ENCODE measurements at regions not wholly inside any gene's neighbourhood (a gene's known extent, or its start where the extent isn't known, plus 50 kb on each side); places are given as distances from the start of the nearest gene placed in this dataset.

DNA sequence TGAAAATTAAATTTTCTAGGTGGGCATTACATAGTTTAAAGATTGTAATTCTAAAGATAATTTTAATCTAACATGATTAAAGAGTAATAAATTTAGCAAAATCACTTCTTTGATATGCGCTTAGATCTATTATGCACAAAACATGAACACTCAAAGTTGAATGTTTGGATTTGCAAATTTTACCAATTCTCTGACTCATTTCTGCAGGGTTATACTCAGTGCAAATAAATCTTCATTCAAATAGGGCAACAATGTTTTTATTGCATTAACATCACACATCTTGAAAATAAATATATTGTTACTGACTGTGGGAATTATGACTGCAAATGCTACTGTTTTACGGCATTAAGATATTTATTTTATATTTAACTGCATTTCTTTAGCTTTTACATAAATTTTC lies 110.7 kb downstream of the OGFRL1 start:
- DNase-seq = no peak

DNA sequence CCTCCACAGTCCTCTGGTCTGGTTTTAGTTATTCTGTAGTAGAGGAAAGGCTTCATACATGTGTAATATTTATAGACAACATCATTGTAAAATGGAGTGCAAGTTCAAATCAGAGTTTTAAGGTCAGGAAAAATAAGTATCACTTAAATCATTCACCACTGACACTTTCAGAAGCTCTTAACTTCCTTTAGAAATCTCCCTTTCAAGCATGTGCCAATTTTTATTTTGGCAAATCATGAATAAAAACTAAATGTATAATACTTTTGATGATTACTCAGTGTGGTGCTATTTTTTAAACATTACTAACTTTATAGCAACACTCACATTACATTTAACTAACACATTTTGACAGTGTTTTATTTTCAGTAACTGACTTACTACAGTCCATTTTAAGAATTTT lies 112.2 kb downstream of the OGFRL1 start:
- no peak for DNase-seq

DNA sequence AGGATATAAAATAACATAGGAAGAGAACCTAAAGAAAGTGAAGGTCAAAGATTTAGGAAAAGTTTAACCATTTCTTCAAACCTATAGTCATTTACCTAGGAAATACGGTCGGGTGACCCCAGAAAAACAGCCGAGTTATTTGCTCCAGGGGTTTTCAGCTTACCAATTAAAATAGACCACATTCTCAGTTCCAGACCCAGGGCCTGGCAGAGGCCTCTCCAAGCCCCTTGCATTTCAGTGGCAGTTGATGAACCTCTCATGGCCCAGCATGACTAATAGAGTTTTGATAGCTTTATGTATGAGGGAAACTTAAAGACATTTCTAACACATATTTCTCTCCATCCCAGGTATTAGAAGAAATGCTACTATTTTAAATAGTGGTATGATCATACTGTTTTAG lies 113.5 kb downstream of the OGFRL1 start:
- DNase-seq = no peak

DNA sequence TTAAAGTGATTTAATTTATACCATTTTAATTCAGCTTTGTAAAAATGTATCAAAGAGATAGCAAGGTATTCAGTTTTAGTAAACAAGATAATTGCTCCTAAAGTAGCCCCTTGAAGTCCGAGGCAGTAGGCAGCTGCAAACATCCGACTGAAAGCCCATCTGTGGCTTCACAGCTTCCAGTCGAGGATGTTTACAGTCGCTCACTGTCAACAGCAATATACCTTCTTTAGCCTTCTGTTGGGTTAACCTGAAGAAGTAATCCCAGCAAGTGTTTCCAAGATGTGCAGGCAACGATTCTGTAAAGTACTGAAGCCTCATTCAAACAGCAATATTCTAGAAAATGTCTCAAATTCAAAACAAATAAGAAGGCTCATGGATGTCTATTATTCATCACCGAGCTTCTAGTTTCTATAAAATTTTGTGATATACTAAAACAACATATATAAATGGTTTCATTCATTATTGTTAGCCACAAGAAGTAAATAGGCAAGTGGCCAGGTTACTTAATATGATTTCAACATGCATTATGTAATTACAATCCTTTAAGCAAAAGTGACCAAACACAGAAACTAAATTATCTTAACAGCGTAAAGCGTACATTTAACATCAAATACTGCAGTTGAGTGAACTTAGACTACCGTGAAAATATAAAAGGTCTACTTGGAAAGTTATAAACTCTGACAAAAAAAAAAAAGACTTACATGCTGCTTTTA lies 115.0 kb downstream of the OGFRL1 start:
- DNase-seq = no peak

DNA sequence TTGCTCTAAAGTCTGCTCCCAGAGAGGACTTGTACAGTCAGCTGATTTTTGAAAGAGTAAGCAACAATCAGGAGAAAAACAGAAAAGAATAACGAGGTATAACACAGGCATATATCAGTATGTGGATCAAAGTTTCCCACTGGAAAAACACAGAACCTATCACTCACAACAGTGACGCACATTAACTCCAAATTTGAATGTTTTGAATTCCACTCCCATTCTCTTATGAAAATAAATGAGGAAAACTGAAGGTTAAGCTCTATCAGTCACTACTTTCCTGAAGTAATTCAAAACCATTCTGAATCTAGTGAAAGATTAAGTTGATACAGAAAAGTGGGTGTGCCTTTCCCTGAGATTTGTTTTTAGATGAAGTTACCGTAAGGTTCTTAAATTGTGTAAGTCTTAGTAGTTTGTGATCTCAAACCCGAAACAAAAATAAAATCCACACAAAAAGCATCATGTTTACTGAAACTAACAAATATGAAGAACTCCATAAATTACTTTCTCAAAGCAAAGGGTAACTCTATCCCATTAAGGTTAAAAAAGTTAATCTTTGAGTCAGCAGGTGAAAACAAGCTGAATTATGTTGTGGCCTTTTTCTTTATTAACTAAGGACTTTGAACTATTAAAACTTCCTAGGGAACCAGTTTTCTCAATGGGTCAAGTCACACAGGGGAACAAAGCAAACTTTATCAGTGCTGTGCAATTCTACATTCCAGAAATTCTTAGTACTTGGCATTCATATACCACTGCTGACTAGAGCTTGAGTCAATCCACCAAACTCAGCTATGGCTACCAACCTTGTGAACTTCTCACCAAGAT lies 115.7 kb downstream of the OGFRL1 start:
- no peak for DNase-seq

DNA sequence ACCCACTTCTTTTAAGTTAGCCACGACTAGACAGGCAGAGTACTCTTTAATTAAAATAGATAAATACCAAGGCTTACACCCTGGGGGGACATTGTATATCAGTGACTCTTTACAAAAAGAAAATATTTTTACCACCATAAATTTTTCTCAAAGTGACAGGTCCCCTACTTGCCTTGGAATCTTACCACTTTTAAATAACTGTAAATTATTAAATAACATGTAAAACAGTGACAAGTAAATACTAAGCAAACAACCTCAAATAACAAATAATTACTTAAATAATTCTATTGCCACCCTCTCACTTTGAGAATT lies 116.3 kb downstream of the OGFRL1 start:
- DNase-seq = no peak

DNA sequence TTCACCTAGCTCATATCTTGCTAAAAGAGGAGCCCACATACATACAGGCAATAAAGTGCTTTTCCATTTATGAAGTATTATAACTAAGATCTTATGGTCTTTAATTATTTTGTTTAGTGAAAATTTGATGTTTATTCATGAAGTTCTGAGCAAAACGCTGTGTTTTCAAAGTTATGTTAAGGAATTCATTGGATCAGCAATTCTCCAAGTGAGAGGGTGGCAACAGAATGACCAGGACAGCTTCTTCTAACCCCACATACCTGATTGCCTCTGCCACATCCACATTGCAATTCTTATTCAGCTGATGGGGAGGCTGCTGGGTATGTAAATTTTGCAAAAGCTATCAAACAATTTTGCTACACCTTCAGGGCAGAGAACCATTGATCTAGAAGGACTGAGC lies 116.8 kb downstream of the OGFRL1 start:
- no peak for DNase-seq

DNA sequence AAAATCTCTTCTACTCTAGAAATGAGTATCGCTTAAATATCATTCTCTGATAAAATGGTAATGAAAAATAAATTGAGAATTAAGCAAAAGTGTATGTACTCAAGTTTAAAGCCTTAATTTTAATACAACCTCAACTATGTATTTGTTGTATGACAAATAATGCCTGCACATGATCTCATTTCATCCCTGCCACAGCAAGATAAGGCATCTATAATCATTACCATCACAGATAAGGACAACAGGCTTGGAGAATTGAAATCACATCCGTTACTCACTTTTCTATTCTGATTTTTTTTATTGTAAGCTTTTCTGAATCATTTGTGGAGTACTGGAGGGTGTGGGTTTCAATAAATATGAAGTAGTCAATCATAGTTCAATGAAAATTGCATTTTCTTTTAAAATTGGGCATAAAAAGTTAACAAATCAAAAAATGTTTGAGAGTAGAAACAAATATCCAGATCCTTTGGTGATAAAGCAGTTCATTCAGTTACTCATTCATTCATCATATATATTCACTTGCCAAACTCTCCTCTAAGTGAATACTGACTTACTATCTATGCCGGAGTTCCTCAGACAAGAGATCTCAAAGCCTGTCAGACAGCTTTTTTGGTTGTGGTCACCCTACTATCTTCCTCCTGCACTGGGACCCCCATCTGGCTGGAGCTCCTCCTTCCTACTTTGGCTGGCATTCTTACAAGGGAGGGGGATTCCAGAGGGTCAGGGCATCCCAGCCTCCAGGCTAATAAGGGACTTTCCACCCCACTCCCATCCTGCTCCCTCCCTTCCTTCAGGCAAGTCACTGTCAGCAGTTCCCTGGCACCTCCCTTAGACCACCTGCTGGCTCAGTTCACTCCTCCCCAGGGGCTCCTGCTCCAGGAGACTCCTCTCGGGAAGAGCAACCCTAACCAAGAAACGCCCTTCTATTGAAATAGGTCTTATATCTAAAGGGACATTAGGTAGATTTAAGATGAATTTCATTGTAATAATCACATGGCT lies 118.6 kb downstream of the OGFRL1 start:
- DNase-seq = no peak

DNA sequence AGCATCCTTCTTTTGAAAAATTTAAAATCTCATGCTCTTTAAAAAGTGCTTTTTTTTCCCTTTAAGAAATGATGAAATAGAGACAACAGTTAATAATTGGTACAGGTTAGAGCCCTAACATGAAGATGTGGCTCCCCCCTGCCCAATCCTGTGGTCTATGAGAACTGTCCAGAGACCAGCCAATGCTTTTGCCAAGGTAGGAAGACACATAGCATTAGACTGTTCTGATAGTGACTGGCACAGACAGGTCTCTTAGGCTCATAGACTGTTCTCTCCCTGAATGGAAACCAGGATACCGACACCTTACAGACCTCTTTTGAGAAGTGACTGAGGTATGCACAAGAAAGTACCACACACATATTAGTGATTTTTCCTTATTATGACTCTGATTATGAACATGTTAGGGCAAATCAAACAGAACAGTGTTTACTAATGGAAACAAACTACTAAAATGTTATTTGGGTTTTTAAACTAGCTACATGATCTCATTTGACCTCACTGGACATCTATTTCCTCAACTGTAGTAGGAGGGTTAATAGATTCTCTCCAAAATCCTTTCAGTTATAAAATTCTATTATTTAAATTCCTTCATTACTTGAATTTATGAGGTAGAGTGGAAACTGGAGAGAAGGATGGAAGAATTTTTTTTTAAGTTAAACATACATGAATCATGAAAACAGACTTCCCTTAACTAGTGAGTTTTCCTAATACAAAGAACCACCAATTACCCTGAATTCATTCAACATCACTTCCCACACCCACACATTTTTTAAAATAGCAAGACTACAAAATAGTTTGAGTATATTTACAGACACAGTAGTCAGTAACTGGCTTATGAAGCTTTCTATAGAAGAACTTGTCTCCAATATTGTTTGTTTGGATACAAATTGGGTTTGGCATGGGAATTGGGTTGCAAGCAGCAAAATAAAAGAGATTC lies 120.4 kb downstream of the OGFRL1 start:
- DNase-seq = no peak

DNA sequence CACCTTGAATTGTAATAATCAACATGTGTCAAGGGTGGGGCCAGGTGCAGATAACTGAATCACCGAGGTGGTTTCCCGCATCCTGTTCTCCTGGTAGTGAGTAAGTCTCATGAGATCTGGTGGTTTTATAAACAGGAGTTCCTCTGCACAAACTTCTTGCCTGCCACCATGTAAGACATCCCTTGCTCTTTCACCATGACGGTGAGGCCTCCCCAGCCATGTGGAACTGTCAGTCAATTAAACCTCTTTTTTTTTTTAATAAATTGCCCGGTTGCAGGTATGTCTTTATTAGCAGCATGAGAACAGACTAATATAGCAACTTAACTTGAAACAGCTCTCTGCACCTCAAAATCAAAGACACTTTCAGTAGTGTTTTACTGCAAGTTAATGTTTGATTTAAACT lies 121.6 kb downstream of the OGFRL1 start:
- no peak for DNase-seq

DNA sequence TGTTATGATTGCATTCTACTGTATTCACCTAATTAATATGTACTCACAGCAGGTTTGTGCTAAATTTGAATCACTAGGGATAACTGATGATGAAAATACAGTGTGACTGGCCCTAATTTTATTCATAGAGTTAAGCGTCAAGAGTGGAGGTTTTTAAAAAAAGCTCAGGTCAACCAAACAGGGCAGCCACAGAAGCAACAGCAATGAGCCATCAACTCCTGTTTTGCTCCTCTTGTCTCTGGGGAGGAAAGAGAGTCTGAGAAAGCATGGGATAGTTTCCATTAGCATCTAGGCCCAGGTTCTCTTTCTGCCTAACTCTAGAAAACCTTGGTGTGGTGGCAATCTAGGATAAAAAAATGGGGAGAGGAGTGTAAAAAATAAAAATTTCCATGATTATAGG lies 122.1 kb downstream of the OGFRL1 start:
- no peak for DNase-seq

DNA sequence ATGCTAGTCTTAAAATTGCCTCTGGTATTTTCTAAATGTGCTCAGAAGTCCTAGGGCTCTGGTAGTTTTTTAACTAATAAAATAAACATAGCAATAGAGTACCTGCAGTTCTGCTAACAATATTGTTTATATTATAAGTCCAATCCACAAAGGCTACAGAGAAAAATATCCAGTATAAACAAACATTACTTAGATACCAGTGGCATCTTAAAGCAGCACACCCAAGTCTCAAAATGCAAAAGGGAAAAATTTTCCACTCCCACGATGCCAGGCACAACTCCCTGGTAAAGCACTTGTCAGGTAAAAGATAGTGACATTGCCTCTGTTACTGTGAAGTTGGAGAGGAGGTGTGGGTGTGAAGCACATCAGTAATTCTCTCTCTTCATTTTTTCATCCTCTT lies 123.3 kb downstream of the OGFRL1 start:
- no peak for DNase-seq

DNA sequence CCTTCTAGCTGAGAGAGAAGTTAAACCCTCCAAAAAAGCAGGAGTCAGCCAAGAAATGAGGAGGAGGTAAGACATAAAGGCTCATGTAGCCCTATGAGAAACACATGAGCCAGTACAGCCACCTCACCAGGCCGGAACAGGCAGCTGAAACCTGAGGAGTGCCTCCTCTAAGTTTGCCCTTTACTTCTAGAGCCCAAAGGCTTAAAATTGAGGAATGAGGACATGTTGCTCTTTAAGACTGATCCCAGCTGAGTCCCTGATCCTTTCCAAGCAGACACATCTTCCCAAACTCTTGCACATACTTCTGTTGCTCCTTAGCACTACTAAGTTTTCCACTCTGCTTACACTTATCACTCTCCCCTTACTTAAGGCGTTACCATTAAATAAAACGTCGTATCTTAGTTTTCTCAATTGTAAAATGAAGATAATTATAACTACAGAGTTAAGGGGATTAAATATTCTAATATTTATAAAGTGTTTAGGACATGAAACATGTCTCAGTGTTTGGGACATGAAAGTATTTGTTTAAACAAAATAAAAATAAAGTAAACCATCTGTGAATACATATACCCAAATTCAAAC lies 124.0 kb downstream of the OGFRL1 start:
- DNase-seq = no peak

DNA sequence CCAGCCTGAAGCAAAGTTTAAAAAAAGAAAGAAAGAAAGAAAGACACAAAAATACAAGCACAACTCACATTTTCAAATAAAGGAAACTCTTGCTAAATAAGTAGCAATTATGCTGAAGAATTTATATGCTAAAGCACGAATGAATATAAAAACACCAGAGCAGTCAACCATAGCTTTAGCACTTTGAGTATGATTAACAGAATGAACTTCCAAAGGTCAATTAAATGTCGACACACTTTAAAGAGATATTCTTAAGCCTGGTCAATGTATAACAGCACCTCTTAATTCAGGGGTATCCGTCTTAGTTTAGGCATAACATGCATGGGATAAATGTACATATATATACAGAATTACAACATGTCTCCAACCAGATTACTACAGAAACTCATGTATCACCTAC lies 125.9 kb downstream of the OGFRL1 start:
- no peak for DNase-seq

DNA sequence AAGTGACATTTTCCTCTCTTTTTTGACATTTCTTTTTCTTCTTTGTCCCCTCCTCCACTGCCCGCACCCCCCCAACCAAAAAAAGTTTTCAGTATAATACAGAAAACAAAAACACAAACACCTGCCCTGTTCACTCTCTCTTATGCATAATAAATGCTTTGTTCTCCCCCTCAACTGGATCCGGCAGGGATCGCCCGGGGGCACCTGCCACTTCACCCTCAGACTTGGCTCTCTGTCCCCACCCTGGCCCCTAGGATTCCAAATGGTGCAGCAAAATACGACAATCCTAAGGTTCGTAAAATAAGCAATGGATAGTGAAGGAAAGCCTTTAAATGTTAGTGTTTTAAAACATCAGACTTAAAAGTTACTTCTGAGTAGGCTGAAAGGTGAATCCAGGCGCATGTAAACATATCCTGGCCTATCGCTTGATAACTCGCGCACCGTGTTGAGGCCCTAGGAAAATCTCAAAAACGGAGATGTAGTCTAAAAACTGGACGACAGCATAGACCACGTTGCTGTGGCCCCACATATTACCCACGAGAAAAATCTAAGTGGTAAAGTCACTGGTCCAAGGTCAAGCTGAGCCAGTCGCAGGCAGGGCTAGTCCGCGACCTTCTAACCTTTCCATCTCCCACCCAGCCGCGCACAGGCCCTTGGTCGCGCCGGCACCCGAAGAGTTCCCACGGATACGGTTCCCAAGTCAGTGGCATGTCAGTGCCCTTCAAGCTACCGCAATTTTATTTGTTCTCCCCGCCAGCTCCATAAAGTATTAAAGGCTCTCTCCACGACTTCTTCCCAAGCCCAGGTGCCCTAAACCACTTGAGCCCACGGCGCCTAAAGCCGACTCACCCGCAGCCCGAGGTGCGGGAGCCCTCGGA lies 130.8 kb downstream of the OGFRL1 start:
- DNase-seq = no peak

DNA sequence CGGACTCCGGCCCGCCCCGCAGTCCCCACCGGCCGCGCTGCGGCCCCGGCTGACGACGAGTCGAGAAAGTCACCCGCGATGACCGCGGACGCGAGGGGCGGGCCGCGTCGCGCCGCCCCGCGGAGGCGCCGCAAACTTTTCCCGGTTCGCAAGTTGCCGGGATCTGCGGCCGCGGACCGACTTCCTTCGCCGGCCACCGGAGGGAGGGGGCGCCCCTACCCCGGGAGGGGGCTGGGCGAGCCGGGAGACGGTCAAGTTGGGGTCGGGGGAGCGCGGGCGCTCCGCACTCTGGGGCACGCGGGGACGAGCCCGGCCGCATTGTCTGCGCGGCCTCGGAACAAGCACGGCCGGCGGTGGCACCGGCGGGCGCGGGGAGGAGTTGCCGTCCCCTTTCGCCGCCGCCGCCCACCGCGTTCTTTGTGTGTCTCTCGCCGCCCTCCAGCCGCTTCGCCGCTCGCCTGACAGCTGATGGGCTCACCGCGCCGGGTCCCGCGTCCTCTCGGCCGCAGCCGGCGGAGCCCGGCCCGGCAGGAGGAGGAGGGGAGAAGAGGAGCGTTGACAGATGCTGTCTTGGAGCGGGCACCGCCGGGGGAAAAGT lies 131.6 kb downstream of the OGFRL1 start:
- DNase-seq = no peak

DNA sequence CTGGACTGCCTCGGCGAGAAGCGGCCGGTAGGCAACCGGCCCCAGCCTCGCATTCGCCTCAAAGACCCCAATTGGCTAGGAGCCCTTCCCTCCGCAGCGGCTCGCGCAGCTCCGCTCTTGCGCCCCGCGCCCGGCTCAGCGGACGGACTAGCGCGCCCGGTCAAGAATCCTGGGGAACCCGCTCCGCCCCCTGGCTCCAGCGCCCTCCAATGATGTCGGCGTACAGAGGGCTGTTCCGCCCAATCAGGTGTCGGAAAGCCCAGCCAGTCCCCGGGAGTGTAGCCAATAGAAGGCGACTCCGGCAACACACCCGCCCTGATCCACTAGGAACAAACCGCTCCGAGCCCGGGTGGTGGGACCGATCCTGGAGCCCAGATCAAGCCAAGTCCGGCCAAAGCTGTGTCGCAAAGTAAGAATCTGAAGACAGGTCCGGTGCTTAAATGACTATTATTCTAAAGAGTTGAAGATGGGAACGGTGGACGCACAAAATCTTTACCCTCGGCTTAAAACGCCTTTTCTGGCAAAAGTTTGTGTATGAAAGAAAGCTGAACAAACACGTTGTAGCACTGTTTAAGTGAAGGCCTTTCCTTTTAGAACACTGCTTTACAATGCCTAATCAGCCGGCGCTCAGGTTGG lies 132.2 kb downstream of the OGFRL1 start:
- DNase-seq = no peak

DNA sequence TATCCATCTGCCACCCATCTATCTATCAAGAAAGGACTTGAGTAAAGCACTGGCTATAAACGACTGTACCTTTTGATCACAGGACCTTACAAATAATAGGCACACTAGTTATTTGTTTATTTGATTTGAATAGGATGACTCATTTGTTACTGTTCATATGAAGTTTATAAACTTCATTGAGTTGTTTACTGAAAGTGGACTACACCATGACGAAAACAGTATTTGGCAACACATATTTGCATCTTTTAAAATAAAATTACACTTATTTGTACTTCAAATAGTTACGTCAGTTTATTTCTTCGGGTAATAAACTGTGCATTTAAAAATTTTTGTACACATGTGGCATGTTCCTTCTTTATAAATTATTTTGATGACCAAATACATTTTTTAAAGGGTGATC lies 133.0 kb downstream of the OGFRL1 start:
- DNase-seq = no peak

DNA sequence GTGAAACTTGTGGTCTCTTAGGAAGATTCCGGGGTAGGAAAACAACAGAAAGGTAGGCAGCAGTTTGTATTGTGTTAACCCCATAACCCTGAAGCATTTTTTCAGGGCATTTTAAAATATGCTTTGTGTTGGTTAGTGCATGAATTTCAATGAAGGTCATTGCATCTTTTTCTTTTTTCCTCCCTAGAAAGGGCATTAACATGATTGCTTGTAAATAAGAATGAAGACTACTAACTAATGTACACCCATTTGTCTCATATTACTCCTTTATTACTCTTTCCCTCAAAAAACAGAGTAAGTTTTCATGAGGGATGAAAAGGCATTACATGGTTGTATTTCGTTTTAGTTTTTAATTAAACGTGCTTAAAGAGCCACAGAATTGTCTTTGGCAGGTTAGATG lies 141.4 kb downstream of the OGFRL1 start:
- DNase-seq = no peak

DNA sequence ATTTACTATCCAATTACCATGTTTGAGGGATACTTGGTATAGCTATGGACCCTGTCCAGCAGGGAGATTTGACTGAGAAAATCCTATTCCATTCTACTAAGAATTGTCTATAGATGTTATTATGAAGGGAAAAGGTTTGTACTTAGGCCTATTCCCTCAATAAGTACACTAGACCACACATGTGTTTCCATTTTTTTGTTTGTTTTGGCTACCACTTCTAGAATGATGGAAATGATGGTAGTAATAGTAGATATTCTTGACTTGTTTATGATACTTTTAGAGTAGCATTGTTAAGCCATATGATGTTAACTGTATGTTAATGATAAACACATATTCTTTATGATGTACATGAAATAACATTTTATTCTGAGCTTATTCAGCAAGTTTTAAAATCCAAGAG lies 144.8 kb downstream of the OGFRL1 start:
- no peak for DNase-seq
